ENCODE measurements at regions not wholly inside any gene's neighbourhood (a gene's known extent, or its start where the extent isn't known, plus 50 kb on each side); places are given as distances from the start of the nearest gene placed in this dataset.
"Not testable (repeated sequence)": the region's sequence is repeated elsewhere in the genome, so short reads cannot be mapped to it uniquely, and the experiment has no call there.

GRCh38 chr7:145919712-145920111 lies 196.9 kb upstream of the CNTNAP2 start:
- no peak for DNase-seq (ENCODE audit: low read depth in 2 of 2)

- no peak for DNase-seq (ENCODE audit: low read depth in 2 of 2)
Observed at GRCh38 chr7:145916776-145917175, 199.8 kb upstream of the CNTNAP2 start.

GRCh38 chr7:145915679-145916078 lies 200.9 kb upstream of the CNTNAP2 start:
- no peak for DNase-seq (ENCODE audit: low read depth in 2 of 2)

- DNase-seq (ENCODE audit: low read depth in 2 of 2): no peak
Observed at GRCh38 chr7:145909991-145910513, 206.5 kb upstream of the CNTNAP2 start.

GRCh38 chr7:145903658-145904057 lies 212.9 kb upstream of the CNTNAP2 start:
- DNase-seq (ENCODE audit: low read depth in 2 of 2): no peak

GRCh38 chr7:145902123-145902522 lies 214.5 kb upstream of the CNTNAP2 start:
- no peak for DNase-seq (ENCODE audit: low read depth in 2 of 2)

GRCh38 chr7:145899938-145900337 lies 216.7 kb upstream of the CNTNAP2 start:
- no peak for DNase-seq (ENCODE audit: low read depth in 2 of 2)

GRCh38 chr7:145893925-145894535 lies 222.6 kb upstream of the CNTNAP2 start:
- DNase-seq (ENCODE audit: low read depth in 2 of 2): no peak

GRCh38 chr7:145884716-145885514 lies 231.7 kb upstream of the CNTNAP2 start:
- no peak for DNase-seq (ENCODE audit: low read depth in 2 of 2)

GRCh38 chr7:145876376-145876775 lies 240.2 kb upstream of the CNTNAP2 start:
- no peak for DNase-seq (ENCODE audit: low read depth in 2 of 2)

GRCh38 chr7:145875267-145875666 lies 241.3 kb upstream of the CNTNAP2 start:
- no peak for DNase-seq (ENCODE audit: low read depth in 2 of 2)

- no peak for DNase-seq (ENCODE audit: low read depth in 2 of 2)
Observed at GRCh38 chr7:145868935-145869334, 247.7 kb upstream of the CNTNAP2 start.

- no peak for DNase-seq (ENCODE audit: low read depth in 2 of 2)
Observed at GRCh38 chr7:145862212-145862611, 254.4 kb upstream of the CNTNAP2 start.

GRCh38 chr7:145860809-145861208 lies 255.8 kb upstream of the CNTNAP2 start:
- no peak for DNase-seq (ENCODE audit: low read depth in 2 of 2)

- no peak for DNase-seq (ENCODE audit: low read depth in 2 of 2)
Observed at GRCh38 chr7:145850636-145851035, 266.0 kb upstream of the CNTNAP2 start.

GRCh38 chr7:145848691-145849090 lies 267.9 kb upstream of the CNTNAP2 start:
- DNase-seq (ENCODE audit: low read depth in 2 of 2): no peak

- no peak for DNase-seq (ENCODE audit: low read depth in 2 of 2)
Observed at GRCh38 chr7:145845345-145845744, 271.3 kb upstream of the CNTNAP2 start.

GRCh38 chr7:145839814-145840213 lies 276.8 kb upstream of the CNTNAP2 start:
- DNase-seq (ENCODE audit: low read depth in 2 of 2): no peak

GRCh38 chr7:145831616-145832206 lies 284.9 kb upstream of the CNTNAP2 start:
- no peak for DNase-seq (ENCODE audit: low read depth in 2 of 2)

GRCh38 chr7:145817687-145818086 lies 298.9 kb upstream of the CNTNAP2 start:
- DNase-seq (ENCODE audit: low read depth in 2 of 2): no peak

- DNase-seq (ENCODE audit: low read depth in 2 of 2): no peak
Observed at GRCh38 chr7:145812218-145812617, 304.4 kb upstream of the CNTNAP2 start.

GRCh38 chr7:145805496-145805895 lies 311.1 kb upstream of the CNTNAP2 start:
- not testable (repeated sequence) for DNase-seq (ENCODE audit: low read depth in 2 of 2)

GRCh38 chr7:145797507-145797906 lies 319.1 kb upstream of the CNTNAP2 start:
- DNase-seq (ENCODE audit: low read depth in 2 of 2): no peak

Measured in stimulated activated CD4-positive, alpha-beta T cell treated with anti-CD3 and anti-CD28 coated beads, Interleukin-1b, Interleukin-23, amount 100 ng/mL, for 4 hours (primary cell).